SK-N-SH treated with all-trans-retinoic acid at 6 μM for 48 hours (cell line): ENCODE measurements at regions not wholly inside any gene's neighbourhood (a gene's known extent, or its start where the extent isn't known, plus 50 kb on each side); places are given as distances from the start of the nearest gene placed in this dataset.

Source experiments
- ATAC-seq: fragments of 200-7000 bp; cut with Tn5 transposase; 3 replicates; pipeline ENCODE4 v1.9.1; 2020; ENCODE audit warnings: mild to moderate bottlenecking, moderate library complexity
- ARNTL ChIP-seq: fragments of 450-650 bp; formaldehyde crosslinking; IDR thresholded peaks from 2 replicates; pipeline ENCODE4 v1.5.0; 2020; ENCODE audit warnings: low read depth, mild to moderate bottlenecking, moderate library complexity, borderline replicate concordance
- BACH2 ChIP-seq: fragments of 250-450 bp; sonication (Bioruptor Pico); IDR thresholded peaks from 2 replicates; pipeline ENCODE4 v1.9.0; 2021; ENCODE audit warnings: mild to moderate bottlenecking, borderline replicate concordance
- CREB5 ChIP-seq: fragments of 250-450 bp; sonication (Bioruptor Pico); IDR thresholded peaks from 2 replicates; pipeline ENCODE4 v1.5.1; 2020; ENCODE audit warnings: low read depth, mild to moderate bottlenecking, moderate library complexity
- CSDC2 ChIP-seq: fragments of 250-450 bp; sonication (Bioruptor Pico); IDR thresholded peaks from 2 replicates; pipeline ENCODE4 v1.5.0; 2020; ENCODE audit warnings: mild to moderate bottlenecking, moderate library complexity
- ESRRG ChIP-seq: fragments of 250-450 bp; sonication (Bioruptor Pico); IDR thresholded peaks from 2 replicates; pipeline ENCODE4 v1.6.1; 2021; ENCODE audit warnings: mild to moderate bottlenecking
- GLIS3 ChIP-seq: fragments of 250-450 bp; sonication (Bioruptor Pico); IDR thresholded peaks from 2 replicates; pipeline ENCODE4 v1.5.0; 2020; ENCODE audit warnings: mild to moderate bottlenecking, moderate library complexity
- ISL1 ChIP-seq: fragments of 250-450 bp; sonication (Bioruptor Pico); IDR thresholded peaks from 2 replicates; pipeline ENCODE4 v2.1.2; 2022; ENCODE audit warnings: mild to moderate bottlenecking, moderate library complexity
- OSR1 ChIP-seq: fragments of 250-450 bp; sonication (Bioruptor Pico); IDR thresholded peaks from 2 replicates; pipeline ENCODE4 v1.8.0; 2022; ENCODE audit warnings: moderate library complexity, mild to moderate bottlenecking, inconsistent platforms
- PATZ1 ChIP-seq: fragments of 250-450 bp; sonication (Bioruptor Pico); IDR thresholded peaks from 2 replicates; pipeline ENCODE4 v1.8.0; 2020; ENCODE audit warnings: mild to moderate bottlenecking, moderate library complexity, borderline replicate concordance
- PPARA ChIP-seq: fragments of 250-450 bp; sonication (Bioruptor Pico); IDR thresholded peaks from 2 replicates; pipeline ENCODE4 v1.5.0; 2020; ENCODE audit warnings: mild to moderate bottlenecking, borderline replicate concordance
- RARB ChIP-seq: fragments of 250-450 bp; sonication (Bioruptor Pico); IDR thresholded peaks from 2 replicates; pipeline ENCODE4 v1.8.0; 2021; ENCODE audit warnings: mild to moderate bottlenecking, moderate library complexity
- SNAI2 ChIP-seq: fragments of 250-450 bp; sonication (Bioruptor Pico); IDR thresholded peaks from 2 replicates; pipeline ENCODE4 v1.5.0; 2020; ENCODE audit warnings: mild to moderate bottlenecking, moderate library complexity
- TCF4 ChIP-seq: fragments of 250-450 bp; sonication (Bioruptor Pico); IDR thresholded peaks from 2 replicates; pipeline ENCODE4 v1.8.0; 2021; ENCODE audit warnings: mild to moderate bottlenecking, moderate library complexity, borderline replicate concordance
- TOX ChIP-seq: fragments of 250-450 bp; sonication (Bioruptor Pico); IDR thresholded peaks from 2 replicates; pipeline ENCODE4 v1.8.0; 2021; ENCODE audit warnings: mild to moderate bottlenecking, moderate library complexity, borderline replicate concordance
- ZC3H10 ChIP-seq: fragments of 250-450 bp; sonication (Bioruptor Pico); IDR thresholded peaks from 2 replicates; pipeline ENCODE4 v1.5.1; 2021; ENCODE audit warnings: mild to moderate bottlenecking, moderate library complexity
- ZFP3 ChIP-seq: fragments of 250-450 bp; sonication (Bioruptor Pico); IDR thresholded peaks from 2 replicates; pipeline ENCODE4 v1.5.0; 2020; ENCODE audit warnings: mild to moderate bottlenecking, moderate library complexity
- ZFP30 ChIP-seq: fragments of 450-650 bp; formaldehyde crosslinking; IDR thresholded peaks from 2 replicates; pipeline ENCODE4 v1.5.0; 2022; ENCODE audit warnings: mild to moderate bottlenecking, moderate library complexity
- ZNF565 ChIP-seq: fragments of 450-650 bp; formaldehyde crosslinking; conservative IDR thresholded peaks from 2 replicates; pipeline ENCODE4 v1.5.0; 2020; ENCODE audit warnings: low read depth, mild to moderate bottlenecking, moderate library complexity
- ZNF70 ChIP-seq: fragments of 450-650 bp; formaldehyde crosslinking; IDR thresholded peaks from 2 replicates; pipeline ENCODE4 v1.5.0; 2020; ENCODE audit warnings: mild to moderate bottlenecking, moderate library complexity
- ZNF8 ChIP-seq: fragments of 450-650 bp; formaldehyde crosslinking; IDR thresholded peaks from 2 replicates; pipeline ENCODE4 v1.5.0; 2020; ENCODE audit warnings: mild to moderate bottlenecking, moderate library complexity
- TF ChIP-seq, protein P1 (sequence below): fragments of 250-450 bp; sonication (Bioruptor Pico); IDR thresholded peaks from 2 replicates; pipeline ENCODE4 v1.5.1; 2021; ENCODE audit warnings: mild to moderate bottlenecking, moderate library complexity
- TF ChIP-seq, protein P2 (sequence below): fragments of 250-450 bp; sonication (Bioruptor Pico); IDR thresholded peaks from 2 replicates; pipeline ENCODE4 v1.8.0; 2021; ENCODE audit warnings: low read depth, mild to moderate bottlenecking, moderate library complexity, borderline replicate concordance
- TF ChIP-seq, protein P3 (sequence below): fragments of 250-450 bp; sonication (Bioruptor Pico); IDR thresholded peaks from 2 replicates; pipeline ENCODE4 v1.5.0; 2020; ENCODE audit warnings: mild to moderate bottlenecking, moderate library complexity

- TF ChIP-seq GLIS3 (no peak), TCF4 (CRISPR knock-in tag) (no peak), PATZ1 (CRISPR knock-in tag) (no peak), ZNF8 (CRISPR knock-in tag) (no peak), CREB5 (CRISPR knock-in tag) (no peak), ZFP3 (CRISPR knock-in tag) (no peak), BACH2 (no peak), PPARA (no peak), ZC3H10 (CRISPR knock-in tag) (no peak), TOX (CRISPR knock-in tag) (no peak), ESRRG (no peak), RARB (CRISPR knock-in tag) (no peak), ISL1 (CRISPR knock-in tag) (no peak)
- no peak for ATAC-seq
Measured at GRCh38 chr16:87222335-87222734, 94.9 kb downstream of the C16orf95 start.

GRCh38 chr16:87223656-87224248, 93.4 kb downstream of the C16orf95 start:
- no peak for ATAC-seq
- no peak for TF ChIP-seq SNAI2 (CRISPR knock-in tag)
- no peak for TF ChIP-seq ZNF70
- no peak for TF ChIP-seq ISL1 (CRISPR knock-in tag)
- TF ChIP-seq GLIS3, result no peak
- no peak for TF ChIP-seq ZFP30 (CRISPR knock-in tag)
- no peak for TF ChIP-seq ARNTL (CRISPR knock-in tag)
- TF ChIP-seq BACH2, result no peak
- no peak for TF ChIP-seq CSDC2 (CRISPR knock-in tag)
- TF ChIP-seq, protein P1, sequence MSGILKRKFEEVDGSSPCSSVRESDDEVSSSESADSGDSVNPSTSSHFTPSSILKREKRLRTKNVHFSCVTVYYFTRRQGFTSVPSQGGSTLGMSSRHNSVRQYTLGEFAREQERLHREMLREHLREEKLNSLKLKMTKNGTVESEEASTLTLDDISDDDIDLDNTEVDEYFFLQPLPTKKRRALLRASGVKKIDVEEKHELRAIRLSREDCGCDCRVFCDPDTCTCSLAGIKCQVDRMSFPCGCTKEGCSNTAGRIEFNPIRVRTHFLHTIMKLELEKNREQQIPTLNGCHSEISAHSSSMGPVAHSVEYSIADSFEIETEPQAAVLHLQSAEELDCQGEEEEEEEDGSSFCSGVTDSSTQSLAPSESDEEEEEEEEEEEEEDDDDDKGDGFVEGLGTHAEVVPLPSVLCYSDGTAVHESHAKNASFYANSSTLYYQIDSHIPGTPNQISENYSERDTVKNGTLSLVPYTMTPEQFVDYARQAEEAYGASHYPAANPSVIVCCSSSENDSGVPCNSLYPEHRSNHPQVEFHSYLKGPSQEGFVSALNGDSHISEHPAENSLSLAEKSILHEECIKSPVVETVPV (CRISPR knock-in tag), result no peak
- no peak for TF ChIP-seq RARB (CRISPR knock-in tag)
- TF ChIP-seq ZNF8 (CRISPR knock-in tag), result no peak
- TF ChIP-seq TOX (CRISPR knock-in tag), result no peak
- TF ChIP-seq, all 23 proteins: peak for 0

DNA sequence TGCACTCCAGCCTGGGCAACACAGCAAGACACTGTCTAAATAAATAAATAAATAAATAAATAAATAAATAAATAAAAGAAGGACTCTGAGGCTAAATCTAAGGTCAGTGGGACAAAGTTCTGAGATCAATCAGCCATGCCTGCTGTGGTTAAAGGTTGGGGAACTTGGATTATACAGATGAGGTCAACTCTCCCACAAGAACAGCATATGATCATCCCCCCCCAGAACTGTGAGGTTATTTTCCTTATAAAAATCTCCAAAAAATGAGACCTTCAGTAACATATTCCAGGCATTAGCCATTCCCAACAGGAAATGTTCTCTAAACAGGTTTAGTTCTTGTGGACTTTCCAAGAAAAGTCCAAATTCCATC, 90.3 kb downstream of the C16orf95 start:
- ATAC-seq, result no peak
- no peak for TF ChIP-seq CREB5 (CRISPR knock-in tag)
- no peak for TF ChIP-seq ESRRG
- TF ChIP-seq ARNTL (CRISPR knock-in tag), result no peak
- TF ChIP-seq SNAI2 (CRISPR knock-in tag), result no peak
- no peak for TF ChIP-seq PATZ1 (CRISPR knock-in tag)
- TF ChIP-seq ISL1 (CRISPR knock-in tag), result no peak
- TF ChIP-seq TCF4 (CRISPR knock-in tag), result no peak
- TF ChIP-seq, protein P2, sequence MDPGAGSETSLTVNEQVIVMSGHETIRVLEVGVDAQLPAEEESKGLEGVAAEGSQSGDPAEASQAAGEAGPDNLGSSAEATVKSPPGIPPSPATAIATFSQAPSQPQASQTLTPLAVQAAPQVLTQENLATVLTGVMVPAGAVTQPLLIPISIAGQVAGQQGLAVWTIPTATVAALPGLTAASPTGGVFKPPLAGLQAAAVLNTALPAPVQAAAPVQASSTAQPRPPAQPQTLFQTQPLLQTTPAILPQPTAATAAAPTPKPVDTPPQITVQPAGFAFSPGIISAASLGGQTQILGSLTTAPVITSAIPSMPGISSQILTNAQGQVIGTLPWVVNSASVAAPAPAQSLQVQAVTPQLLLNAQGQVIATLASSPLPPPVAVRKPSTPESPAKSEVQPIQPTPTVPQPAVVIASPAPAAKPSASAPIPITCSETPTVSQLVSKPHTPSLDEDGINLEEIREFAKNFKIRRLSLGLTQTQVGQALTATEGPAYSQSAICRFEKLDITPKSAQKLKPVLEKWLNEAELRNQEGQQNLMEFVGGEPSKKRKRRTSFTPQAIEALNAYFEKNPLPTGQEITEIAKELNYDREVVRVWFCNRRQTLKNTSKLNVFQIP (CRISPR knock-in tag), result no peak
- no peak for TF ChIP-seq ZFP3 (CRISPR knock-in tag)
- TF ChIP-seq ZNF70, result no peak
- no peak for TF ChIP-seq RARB (CRISPR knock-in tag)
- no peak for TF ChIP-seq ZNF8 (CRISPR knock-in tag)
- no peak for TF ChIP-seq TOX (CRISPR knock-in tag)
- TF ChIP-seq BACH2, result no peak
- TF ChIP-seq CSDC2 (CRISPR knock-in tag), result no peak
- TF ChIP-seq, protein P3, sequence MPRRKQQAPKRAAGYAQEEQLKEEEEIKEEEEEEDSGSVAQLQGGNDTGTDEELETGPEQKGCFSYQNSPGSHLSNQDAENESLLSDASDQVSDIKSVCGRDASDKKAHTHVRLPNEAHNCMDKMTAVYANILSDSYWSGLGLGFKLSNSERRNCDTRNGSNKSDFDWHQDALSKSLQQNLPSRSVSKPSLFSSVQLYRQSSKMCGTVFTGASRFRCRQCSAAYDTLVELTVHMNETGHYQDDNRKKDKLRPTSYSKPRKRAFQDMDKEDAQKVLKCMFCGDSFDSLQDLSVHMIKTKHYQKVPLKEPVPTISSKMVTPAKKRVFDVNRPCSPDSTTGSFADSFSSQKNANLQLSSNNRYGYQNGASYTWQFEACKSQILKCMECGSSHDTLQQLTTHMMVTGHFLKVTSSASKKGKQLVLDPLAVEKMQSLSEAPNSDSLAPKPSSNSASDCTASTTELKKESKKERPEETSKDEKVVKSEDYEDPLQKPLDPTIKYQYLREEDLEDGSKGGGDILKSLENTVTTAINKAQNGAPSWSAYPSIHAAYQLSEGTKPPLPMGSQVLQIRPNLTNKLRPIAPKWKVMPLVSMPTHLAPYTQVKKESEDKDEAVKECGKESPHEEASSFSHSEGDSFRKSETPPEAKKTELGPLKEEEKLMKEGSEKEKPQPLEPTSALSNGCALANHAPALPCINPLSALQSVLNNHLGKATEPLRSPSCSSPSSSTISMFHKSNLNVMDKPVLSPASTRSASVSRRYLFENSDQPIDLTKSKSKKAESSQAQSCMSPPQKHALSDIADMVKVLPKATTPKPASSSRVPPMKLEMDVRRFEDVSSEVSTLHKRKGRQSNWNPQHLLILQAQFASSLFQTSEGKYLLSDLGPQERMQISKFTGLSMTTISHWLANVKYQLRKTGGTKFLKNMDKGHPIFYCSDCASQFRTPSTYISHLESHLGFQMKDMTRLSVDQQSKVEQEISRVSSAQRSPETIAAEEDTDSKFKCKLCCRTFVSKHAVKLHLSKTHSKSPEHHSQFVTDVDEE, result no peak
- TF ChIP-seq OSR1 (CRISPR knock-in tag), result no peak
- TF ChIP-seq ZNF565 (CRISPR knock-in tag), result no peak
- TF ChIP-seq GLIS3, result no peak
